HAP-1 (cell line): ENCODE measurements at regions not wholly inside any gene's neighbourhood (a gene's known extent, or its start where the extent isn't known, plus 50 kb on each side); places are given as distances from the start of the nearest gene placed in this dataset.

Experiments
- DNase-seq, 2 experiments: peaks; one replicate each; pipeline ENCODE4 v3.0.0-alpha.2; 2016 to 2020; ENCODE audit warnings: low spot score in 2 of 2
- H3K27me3 ChIP-seq: fragments of 250-450 bp; sonication (Bioruptor Pico); 2 replicates; pipeline ENCODE4 v1.5.1; 2020; ENCODE audit warnings: low read depth, mild to moderate bottlenecking, moderate library complexity
- H3K36me3 ChIP-seq: fragments of 250-450 bp; sonication (Bioruptor Pico); replicated peaks from 2 replicates; pipeline ENCODE4 v1.5.1; 2020; ENCODE audit warnings: mild to moderate bottlenecking
- H3K4me1 ChIP-seq: fragments of 250-450 bp; sonication (Bioruptor Pico); 2 replicates; pipeline ENCODE4 v1.5.1; 2020; ENCODE audit warnings: mild to moderate bottlenecking
- H3K4me3 ChIP-seq: fragments of 250-450 bp; sonication (Bioruptor Pico); 2 replicates; pipeline ENCODE4 v1.5.1; 2020; ENCODE audit warnings: mild to moderate bottlenecking, moderate library complexity
- H3K9me3 ChIP-seq: fragments of 250-450 bp; sonication (Bioruptor Pico); 2 replicates; pipeline ENCODE4 v1.5.1; 2020; ENCODE audit warnings: mild to moderate bottlenecking, moderate library complexity
- in situ Hi-C: fragments of 300-500 bp; cut with MboI; formaldehyde crosslinking; loops from 3 replicates; pipeline ENCODE4 v1.14.3; 2020; ENCODE audit warnings: low sequenced_read_pairs, inconsistent platforms, mixed read lengths

DNA sequence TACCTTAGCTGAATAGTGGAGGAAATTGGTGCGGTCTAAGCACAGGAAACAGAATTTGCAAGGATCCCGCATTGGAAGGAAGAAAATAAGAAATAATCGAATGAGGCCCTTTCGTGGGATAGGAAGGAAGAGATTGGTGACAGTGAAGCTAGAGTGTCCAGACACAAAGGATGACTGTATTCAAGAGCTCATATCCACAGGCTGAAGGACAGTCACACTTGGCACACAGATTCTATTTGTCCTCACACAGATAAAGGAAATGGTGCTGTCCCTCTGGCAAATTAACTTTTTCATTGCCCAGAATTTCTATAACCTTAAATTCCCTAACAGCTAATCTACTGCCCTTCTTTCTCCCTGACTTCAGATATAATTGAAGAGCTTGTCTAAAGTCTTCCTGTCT lies 2188.9 kb upstream of the TENM3 start:
- no peaks in the 10 kb centered on the region for H3K36me3 ChIP-seq
- in situ Hi-C loops = no loop called here
- no peak for DNase-seq
- peaks cover 5% of the 10 kb centered on the region; the same call in 1 of the 2 replicates for H3K4me1 ChIP-seq
- H3K27me3 ChIP-seq = no peaks in the 10 kb centered on the region
- no peak overlapping the region for H3K4me3 ChIP-seq
- no peaks in the 10 kb centered on the region for H3K9me3 ChIP-seq

DNA sequence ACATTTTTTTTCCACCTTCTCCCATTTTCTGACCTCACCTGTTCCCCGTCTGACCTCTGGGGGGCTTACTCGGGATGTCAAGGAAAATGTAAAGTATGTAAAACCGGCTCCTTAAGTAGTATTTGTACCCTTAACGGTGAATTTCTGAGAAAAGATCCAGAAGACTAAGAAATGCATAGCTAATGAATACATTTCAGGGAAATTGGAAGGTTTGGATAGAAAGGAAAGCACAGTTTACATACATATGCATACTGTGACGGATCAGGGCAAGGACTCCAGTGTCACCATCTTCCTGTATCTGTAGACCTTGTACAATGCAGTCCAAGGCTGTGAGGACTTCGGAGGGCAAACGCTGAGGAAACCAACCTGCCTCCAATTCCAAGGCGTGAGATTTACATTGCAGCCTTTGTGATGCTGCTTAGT lies 2185.9 kb upstream of the TENM3 start:
- Histone ChIP-seq H3K4me3 (peak overlapping the region; percentile 61), H3K4me1 (peaks cover 13% of the 10 kb centered on the region)
- peak; percentile 55 to 62 for DNase-seq

DNA sequence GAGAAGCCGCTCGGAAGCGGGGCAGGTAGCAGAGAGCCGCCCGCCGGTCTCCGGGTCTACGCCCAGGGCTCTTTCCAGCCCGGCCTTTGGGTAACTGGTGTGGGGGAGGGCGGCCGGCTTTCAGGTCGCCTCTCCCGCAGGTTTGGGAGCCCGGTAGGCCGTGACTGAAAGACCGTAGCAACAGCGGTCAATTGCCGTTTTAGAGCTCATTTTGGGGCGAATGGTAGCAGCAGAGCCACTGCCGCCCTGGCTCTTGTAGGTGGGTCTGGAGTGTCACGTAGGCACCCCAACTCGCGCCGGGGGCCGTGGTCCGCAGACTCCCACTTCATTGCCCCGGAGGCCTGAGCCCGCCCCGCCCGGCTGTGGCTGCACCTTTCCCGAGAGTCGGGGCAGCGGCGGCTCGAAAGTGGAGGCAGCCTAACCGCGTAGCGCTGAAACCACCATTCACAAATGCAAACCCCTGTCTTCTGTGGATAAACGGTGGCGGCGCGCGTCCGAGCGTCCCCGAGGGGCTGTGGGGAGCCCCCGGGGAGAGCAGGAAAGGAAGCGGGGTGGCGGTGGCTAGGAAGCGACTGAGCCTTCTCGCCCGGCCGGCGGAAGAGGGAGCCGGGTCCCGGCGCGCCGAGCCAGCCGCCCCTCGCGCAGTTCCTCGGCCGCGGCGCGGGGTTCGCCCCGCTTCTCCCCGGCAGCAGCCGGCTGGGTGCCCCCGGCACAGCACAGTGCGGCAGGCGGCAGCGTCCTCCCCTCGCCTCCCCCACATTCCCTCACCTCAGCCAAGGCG lies 2185.1 kb upstream of the TENM3 start:
- in situ Hi-C loops = no loop called here
- H3K36me3 ChIP-seq = no peaks in the 10 kb centered on the region
- peak overlapping the region; percentile 61 for H3K4me3 ChIP-seq
- H3K9me3 ChIP-seq = no peaks in the 10 kb centered on the region
- H3K27me3 ChIP-seq = no peaks in the 10 kb centered on the region
- peaks cover 16% of the 10 kb centered on the region for H3K4me1 ChIP-seq
- peak; percentile 37 to 71 for DNase-seq

More for the DNA sequence above, 2185.9 kb upstream of the TENM3 start:
- no peaks in the 10 kb centered on the region for H3K36me3 ChIP-seq
- no peaks in the 10 kb centered on the region for H3K27me3 ChIP-seq
- no peaks in the 10 kb centered on the region for H3K9me3 ChIP-seq
- in situ Hi-C loops = no loop called here

DNA sequence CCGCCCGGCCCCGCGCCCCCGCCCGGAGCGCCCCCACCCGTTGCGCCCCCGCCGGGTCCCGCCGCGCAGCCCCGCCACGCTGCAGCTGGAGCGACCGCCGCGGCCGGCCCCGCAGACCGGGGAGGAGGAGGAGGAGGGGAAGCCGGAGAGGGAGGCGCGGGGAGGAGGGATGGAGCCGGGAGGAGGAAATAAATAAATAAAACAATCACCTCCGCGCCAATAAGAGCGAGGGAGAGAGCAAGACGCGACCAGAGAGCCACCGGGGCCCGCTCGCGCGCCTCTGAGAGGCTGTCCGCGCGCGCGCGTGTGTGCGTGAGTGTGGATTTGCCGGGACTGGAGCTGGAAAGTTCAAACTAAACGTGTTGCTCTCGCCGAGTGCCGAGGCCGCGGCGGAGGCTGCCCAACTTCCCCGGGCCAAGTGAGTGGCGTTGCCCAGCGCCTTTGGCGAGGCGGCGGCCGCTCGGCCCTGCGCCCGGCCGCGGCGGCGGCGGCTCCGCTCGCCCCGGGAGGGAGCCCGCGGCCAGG lies 2184.4 kb upstream of the TENM3 start:
- DNase-seq = peak; percentile 79 to 82
- H3K36me3 ChIP-seq = no peaks in the 10 kb centered on the region
- H3K4me3 ChIP-seq = peak overlapping the region; percentile 61
- in situ Hi-C loops = no loop called here
- no peaks in the 10 kb centered on the region for H3K9me3 ChIP-seq
- H3K27me3 ChIP-seq = no peaks in the 10 kb centered on the region
- H3K4me1 ChIP-seq = peaks cover 16% of the 10 kb centered on the region

DNA sequence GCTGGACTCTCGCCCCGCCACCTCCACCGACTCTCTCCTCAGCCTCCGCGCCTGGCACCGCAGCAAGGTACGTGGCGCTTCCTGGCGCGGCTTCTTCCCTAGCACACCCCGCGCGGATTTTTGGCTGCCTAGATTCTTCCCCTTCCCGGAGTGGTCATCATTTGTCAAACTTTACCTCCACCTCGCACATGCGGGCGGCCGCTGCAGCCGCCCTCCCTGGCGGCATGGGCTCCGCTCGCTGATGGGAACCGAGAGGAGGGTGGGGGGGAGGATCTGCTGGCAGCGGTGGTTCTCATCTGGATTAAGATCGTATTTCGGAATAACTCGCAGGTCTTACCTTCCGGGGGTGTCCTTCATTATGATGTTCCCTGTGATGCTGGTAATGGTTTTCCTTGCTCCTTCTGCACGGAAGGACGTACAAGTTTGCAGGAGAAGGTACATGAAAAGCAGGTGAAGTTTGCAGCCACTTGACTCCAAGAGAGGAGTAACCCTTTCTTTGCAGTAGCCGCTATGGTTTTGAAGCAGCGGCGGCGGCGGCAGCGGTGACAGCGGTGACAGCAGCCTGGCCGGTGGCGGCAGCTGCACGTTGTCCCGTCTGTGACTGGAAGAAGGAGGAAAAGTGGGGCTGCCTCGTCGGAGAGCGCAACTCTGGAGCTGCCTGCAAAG lies 2183.9 kb upstream of the TENM3 start:
- peak overlapping the region; percentile 61 for H3K4me3 ChIP-seq
- peak; percentile 27 to 62 for DNase-seq

DNA sequence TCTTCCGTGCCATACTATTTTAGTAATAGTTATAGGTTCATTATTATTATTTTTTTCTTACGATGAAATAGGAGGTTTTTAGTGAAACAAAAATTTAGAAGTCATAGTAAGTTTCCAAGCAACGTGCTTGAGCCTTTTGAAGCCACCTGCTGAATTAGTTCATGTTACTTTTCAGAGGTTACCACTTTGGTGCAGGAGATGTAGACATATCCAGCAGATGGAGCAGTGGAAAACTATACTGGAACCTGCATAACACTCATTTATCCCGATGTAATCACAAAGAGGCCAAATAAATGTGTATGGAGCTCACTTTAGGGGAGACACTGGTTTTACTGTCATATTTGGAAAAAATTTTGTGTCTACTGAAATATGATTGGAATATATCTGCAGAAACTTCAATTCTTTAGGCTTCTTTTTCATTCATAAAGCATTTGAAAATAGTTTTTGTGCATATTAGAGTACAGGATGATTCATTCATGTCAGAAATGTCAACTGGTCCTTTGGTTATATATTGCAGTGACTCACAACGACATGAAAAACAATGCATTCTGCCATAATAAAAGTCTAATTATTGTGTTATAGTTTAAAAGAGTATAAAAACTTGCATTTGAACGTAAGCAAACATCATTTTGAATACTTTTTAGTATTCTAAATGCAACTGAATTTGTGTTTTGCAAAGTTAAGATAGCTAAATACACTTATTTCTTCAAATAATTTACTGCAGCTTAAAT lies 2182.9 kb upstream of the TENM3 start:
- H3K4me3 ChIP-seq = peak overlapping the region; percentile 61
- no peaks in the 10 kb centered on the region for H3K27me3 ChIP-seq
- DNase-seq = peak; percentile 18 to 85
- in situ Hi-C loops = no loop called here
- H3K4me1 ChIP-seq = peaks cover 16% of the 10 kb centered on the region
- no peaks in the 10 kb centered on the region for H3K36me3 ChIP-seq
- no peaks in the 10 kb centered on the region for H3K9me3 ChIP-seq

More for the DNA sequence above, 2183.9 kb upstream of the TENM3 start:
- H3K4me1 ChIP-seq = peaks cover 16% of the 10 kb centered on the region
- H3K9me3 ChIP-seq = no peaks in the 10 kb centered on the region
- no peaks in the 10 kb centered on the region for H3K36me3 ChIP-seq
- H3K27me3 ChIP-seq = no peaks in the 10 kb centered on the region
- in situ Hi-C loops = no loop called here

DNA sequence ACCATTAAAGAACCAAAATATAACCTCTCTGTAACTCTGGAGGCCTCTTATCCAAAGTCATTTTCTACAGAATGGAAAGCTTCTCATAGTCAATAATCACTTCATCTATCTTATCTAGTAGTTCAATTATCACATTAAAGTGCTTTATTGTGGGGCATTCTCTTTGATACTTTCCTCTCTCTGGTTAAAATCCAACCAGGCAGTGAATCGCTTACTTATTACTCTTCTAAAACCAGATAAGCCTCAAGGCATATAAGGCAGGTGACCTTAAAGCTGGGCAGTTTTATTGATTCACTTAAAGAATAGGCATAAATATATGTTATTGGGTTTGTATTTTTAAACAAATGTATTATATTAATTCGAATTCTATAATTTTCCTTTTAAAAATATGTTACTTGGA lies 2162.1 kb upstream of the TENM3 start:
- Histone ChIP-seq H3K9me3 (no peaks in the 10 kb centered on the region), H3K4me3 (no peak overlapping the region), H3K36me3 (no peaks in the 10 kb centered on the region), H3K27me3 (no peaks in the 10 kb centered on the region), H3K4me1 (no peaks in the 10 kb centered on the region; the same call in 1 of the 2 replicates)
- no peak for DNase-seq
- in situ Hi-C loops = no loop called here

DNA sequence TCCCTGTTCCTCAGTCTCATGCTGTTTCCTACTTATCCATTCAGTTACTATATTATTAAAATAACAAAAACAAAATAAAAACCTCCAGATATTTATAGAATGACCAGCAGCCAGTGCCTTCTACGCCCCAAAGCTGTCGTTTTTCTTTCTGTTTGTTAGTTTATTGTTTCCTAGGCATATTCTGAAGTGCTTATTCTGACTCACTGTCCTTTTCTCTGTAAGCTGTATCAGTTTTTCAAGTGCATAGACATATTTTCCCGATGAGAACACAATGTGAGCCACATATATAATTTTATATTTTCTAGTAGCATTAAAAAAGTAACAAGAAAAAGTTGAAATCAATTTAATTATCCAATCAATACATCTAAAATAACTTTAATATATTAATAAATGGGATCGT lies 2158.6 kb upstream of the TENM3 start:
- H3K36me3 ChIP-seq = no peaks in the 10 kb centered on the region
- no peaks in the 10 kb centered on the region for H3K4me1 ChIP-seq
- H3K9me3 ChIP-seq = no peaks in the 10 kb centered on the region
- no peak for DNase-seq
- no peak overlapping the region for H3K4me3 ChIP-seq
- no peaks in the 10 kb centered on the region for H3K27me3 ChIP-seq
- in situ Hi-C loops = no loop called here

DNA sequence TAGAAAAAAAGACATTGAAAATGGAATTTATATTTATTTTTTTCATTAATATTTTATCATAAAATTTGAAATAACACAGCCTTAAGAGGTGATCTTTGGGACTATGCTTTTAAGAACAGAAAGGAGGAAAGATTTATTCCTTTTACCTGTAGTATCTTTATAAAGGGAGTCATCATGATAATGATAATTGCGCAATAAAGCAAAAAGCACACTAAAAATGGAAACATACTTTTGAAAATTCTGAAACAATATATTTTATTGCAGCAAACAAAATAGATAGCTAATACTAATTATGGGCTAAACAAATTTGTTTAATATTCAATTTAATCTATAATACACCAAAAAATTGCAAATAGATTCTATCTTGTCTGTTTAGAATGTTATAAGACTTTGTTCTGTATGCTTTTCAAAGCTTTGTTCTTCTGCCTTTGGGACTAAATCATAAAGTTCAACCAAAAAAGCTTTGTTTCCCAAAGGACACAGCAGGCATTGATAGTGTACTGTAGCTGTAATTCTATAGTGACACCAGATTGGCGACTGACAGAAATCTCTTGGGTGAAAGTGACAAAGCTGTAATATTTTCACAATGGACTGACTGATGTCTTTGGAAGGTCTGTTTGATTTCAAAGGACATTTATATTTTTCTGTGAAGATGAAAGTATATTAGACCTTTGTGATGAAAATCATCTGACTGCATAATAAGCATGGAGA lies 2156.6 kb upstream of the TENM3 start:
- no peak overlapping the region for H3K4me3 ChIP-seq
- in situ Hi-C loops = no loop called here
- H3K36me3 ChIP-seq = no peaks in the 10 kb centered on the region
- H3K9me3 ChIP-seq = no peaks in the 10 kb centered on the region
- no peaks in the 10 kb centered on the region for H3K4me1 ChIP-seq
- no peaks in the 10 kb centered on the region for H3K27me3 ChIP-seq
- no peak for DNase-seq

DNA sequence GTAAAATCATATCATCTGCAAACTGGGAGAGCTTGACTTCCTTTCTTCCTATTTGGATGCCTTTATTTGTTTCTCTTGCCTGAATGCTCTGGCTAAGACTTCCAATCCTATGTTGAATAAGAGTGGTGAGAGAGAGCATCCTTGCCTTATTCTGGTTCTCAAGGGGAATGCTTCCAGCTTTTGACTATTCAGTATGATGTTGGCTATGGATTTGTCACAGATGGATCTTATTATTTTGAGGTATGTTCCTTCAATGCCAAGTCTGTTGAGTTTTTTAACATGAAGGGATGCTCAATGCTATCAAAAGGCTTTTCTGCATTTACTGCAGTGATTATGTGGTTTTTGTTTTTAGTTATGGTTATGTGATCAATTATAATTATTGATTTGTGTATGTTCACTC lies 2144.6 kb upstream of the TENM3 start:
- Histone ChIP-seq H3K36me3 (no peaks in the 10 kb centered on the region), H3K27me3 (no peaks in the 10 kb centered on the region), H3K4me1 (no peaks in the 10 kb centered on the region), H3K4me3 (no peak overlapping the region), H3K9me3 (no peaks in the 10 kb centered on the region)
- in situ Hi-C loops = no loop called here
- no peak for DNase-seq

DNA sequence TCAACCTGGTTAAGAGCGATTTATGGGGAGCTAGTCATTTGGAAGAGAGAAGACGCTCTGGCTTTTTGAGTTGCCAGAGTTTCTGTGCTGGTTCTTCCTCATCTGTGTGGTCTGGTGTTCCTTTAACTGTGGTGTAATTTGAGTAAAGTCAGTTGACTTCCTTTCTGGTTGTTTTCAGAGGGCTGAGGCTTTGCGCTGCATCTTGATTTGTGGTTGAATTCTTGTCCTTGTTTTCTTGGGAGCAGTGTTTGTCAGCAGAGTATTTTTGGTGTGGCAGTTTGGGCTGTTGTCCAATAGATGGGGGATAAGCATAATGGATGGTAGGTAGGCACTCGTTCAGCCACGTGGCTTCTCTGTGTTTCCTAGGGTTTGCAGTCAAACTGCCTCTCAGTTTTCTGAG lies 2143.2 kb upstream of the TENM3 start:
- DNase-seq = no peak
- Histone ChIP-seq H3K4me1 (no peaks in the 10 kb centered on the region), H3K27me3 (no peaks in the 10 kb centered on the region), H3K4me3 (no peak overlapping the region), H3K36me3 (no peaks in the 10 kb centered on the region), H3K9me3 (no peaks in the 10 kb centered on the region)
- in situ Hi-C loops = no loop called here

DNA sequence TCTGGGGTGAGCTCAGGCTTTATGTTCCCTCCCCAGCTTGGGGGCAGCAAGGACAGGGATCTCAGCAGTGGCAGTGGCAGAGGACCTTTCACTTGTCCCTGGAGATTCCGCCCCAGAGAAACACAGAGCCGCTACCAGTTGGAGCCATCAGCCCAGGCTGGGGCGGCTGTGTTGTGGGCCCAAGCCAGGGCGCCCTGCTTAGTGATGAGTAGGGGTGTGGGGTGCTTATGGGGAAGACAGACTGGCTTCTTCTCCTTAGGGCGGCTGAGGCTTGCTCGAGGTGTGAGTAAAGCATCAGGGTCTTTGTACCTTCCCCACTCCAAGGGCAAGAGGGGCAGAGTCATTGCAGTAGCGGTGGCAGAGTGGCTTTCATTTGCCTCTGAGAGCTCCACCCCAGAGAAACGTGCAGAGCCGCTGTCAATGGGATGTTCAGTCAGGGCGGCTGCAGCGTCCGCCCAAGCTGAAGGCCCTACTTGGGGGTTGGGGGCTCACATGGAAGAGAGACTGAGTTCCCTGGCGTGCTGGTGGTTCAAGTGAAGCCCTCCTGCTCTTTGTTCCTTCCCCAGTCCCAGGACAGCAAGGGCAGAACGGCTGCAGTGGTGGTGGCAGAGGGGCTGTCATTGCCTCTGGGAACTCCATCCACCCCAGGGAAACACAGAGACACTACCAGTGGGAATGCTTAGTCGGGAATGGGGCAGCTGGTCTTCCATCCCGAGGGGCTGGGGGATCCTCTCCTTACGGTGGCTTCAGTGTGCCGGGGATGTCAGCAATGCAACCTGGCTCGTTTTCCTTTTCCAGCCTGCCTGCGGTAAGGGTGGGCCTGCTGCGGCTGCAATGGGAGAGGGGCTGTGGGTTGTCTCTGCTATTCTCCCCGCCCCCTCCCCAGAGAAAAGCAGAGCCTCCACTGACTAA lies 2142.5 kb upstream of the TENM3 start:
- in situ Hi-C loops = no loop called here
- DNase-seq = no peak

More for the DNA sequence above, 2142.5 kb upstream of the TENM3 start:
- Histone ChIP-seq H3K27me3 (no peaks in the 10 kb centered on the region), H3K9me3 (no peaks in the 10 kb centered on the region), H3K4me3 (no peak overlapping the region), H3K4me1 (no peaks in the 10 kb centered on the region), H3K36me3 (no peaks in the 10 kb centered on the region)
